ENCODE measurements at regions not wholly inside any gene's neighbourhood (a gene's known extent, or its start where the extent isn't known, plus 50 kb on each side); places are given as distances from the start of the nearest gene placed in this dataset.
A peak's percentile ranks its signal among the peaks of the same experiment; 100 is the strongest.

DNA sequence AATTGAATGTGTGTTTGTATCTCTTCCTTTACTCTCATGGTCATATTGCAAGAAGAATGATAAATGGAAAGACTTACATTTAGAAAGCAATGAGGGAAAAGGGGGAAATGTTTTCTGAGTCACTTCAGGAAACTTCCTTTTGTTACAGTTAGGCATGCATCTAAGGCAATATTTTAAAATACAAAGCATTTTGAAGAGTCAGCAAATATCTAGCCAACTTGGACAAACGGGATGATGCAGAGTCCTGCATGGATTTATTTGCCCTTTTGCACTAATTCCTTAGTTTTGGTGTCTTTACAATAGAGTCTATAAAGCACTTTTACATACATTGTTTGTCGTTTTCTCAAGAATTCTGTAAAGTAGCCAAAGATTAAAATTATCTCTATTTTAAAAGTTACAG is 286.2 kb upstream of the UBE2E2 start:
- no peak for DNase-seq (ENCODE audit: low read depth, low spot score)
- H3K4me3 ChIP-seq (ENCODE audit: low read length) = no peak overlapping the region

DNA sequence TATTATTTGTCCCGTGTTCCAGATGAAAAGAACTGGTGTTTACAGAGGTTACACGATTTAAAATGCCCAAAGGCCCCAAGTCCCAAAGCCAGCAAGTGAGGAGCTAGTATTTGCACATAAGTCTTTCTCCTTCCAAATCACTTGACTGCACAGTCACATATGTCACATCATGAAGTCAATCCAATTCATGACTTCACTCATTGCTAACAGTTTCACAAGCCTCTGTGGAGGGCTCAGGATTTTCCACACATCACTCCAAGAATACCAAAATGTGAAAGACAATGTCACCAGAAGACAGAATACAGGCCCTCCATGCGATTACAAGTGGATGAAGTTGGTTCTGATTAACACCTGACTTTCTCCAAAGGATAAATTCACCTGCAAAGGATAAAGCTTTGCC is 283.1 kb upstream of the UBE2E2 start:
- no peak overlapping the region for H3K4me3 ChIP-seq (ENCODE audit: low read length)
- DNase-seq (ENCODE audit: low read depth, low spot score) = no peak

DNA sequence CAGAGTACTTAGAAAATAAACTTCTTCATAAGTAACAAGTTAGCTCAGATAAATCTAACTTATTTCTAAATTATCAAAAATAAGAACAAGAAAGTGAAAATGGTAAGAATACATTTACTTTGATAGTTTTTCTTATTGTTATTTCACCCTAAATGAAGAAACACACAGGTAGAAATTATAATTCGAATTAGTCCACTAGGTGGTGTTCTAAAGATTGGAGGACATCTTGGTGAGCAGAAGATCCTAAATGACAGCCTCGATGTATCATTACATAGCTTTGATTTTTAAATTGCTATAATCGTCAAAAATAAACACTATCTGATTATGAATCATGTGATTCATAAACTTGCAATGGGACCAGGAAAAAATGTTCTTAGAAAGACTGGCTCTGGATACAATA is 280.8 kb upstream of the UBE2E2 start:
- DNase-seq (ENCODE audit: low read depth, low spot score) = peak; percentile 34
- H3K4me3 ChIP-seq (ENCODE audit: low read length) = no peak overlapping the region

GRCh38 chr3:22923711-22924110 is 279.4 kb upstream of the UBE2E2 start:
- no peak for DNase-seq (ENCODE audit: low read depth, low spot score)
- no peak overlapping the region for H3K4me3 ChIP-seq (ENCODE audit: low read length)

DNA sequence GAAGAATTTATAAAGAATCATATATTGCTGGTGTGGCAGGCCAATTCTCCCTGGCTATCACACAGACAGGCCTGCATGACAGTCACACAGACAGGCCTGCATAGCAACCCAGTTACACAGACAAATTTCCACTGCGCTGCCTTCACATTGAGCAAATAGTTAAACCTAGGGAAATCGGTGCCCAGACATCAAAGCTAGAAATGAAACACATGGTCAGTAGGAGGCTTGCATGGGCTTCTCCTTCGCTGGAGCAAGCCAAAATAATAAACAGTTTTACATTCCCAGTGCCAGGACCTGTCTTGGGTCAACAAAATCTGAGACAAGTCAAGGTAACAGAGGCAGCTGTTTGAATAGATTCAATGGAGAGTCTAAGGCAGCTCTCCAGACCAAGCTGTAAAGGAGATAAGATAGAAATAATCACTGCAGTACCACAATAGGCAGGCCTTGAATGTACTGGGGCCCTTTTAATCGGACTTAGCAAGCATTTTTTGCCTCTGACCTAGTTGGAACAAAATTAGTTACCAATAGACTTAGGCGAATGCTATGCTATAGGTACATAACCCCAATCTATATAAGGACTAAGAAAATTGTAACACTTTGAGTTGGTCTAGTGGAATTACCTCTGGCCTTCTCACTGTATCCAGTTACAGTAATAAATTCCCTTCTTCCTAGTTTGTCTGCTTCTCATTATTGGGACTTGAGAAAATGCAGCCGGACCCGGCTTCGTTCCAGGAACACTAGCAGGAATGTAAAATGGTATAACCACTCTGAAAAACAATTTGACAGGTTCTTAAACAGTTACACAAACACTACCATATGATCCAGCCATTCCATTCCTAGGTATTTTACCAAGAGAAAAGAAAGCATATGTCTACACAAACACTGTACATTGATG is 274.7 kb upstream of the UBE2E2 start:
- no peak overlapping the region for H3K4me3 ChIP-seq (ENCODE audit: low read length)
- no peak for DNase-seq (ENCODE audit: low read depth, low spot score)

GRCh38 chr3:22933051-22933840 is 269.9 kb upstream of the UBE2E2 start:
- DNase-seq (ENCODE audit: low read depth, low spot score) = no peak
- H3K4me3 ChIP-seq (ENCODE audit: low read length) = no peak overlapping the region

- H3K4me3 ChIP-seq (ENCODE audit: low read length) = no peak overlapping the region
- DNase-seq (ENCODE audit: low read depth, low spot score) = no peak
These were observed 269.3 kb upstream of the UBE2E2 start for GRCh38 chr3:22933841-22934116.

DNA sequence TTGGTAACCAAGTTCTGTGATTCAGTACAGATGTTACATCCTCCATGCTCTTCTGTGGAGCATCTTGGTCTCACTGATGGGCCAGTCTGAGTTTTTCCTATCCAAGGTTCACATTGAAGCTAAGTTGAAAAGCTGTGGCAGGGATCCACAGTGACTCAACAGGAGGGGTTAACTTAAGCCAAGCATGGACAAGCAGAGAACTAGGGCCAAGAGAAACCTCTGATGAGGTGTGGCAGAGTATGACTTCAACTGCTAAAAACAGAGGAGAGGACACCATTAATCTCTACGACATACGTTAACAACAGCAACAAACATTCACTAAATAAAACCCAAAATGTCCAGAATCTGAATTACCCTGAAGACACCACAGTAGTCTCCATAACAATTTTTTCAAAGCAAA is 268.1 kb upstream of the UBE2E2 start:
- DNase-seq (ENCODE audit: low read depth, low spot score) = no peak
- no peak overlapping the region for H3K4me3 ChIP-seq (ENCODE audit: low read length)

DNA sequence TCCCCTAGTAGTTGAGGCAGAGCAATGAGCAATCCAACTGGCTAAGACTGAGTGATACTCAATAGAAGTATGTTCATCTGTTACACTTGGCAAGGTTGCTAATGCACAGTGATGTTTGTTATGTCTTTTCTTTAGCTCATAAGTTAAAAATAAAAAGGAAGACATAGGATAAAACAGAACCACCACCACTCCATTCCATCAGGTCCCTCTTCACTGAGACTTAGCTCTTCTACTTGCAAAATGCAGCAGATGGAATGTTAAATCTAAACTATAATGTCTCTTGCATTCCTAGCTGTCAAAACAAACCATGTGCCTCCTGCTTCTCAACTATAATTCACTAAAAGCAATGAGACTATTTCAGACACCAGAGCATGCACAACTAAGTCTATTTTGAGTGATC is 265.6 kb upstream of the UBE2E2 start:
- H3K4me3 ChIP-seq (ENCODE audit: low read length) = no peak overlapping the region
- no peak for DNase-seq (ENCODE audit: low read depth, low spot score)

DNA sequence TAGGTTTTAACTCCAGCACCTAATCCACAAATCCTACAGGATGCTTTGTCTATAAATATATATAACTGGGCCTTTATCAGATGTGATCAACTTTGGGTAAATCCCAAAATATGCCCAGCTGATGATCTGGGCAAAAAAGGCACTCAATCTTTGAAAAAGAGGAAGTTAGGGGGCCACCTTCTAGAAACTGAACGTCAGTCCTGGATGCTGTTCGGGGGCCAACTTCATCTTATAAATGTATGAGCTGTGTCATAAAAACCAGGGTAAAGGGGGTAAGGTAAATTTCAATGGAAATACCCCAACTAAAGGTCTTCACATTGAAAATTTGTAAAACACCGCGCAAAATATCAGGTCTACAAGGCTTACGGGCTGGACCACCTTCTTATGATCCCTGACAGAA is 264.4 kb upstream of the UBE2E2 start:
- no peak overlapping the region for H3K4me3 ChIP-seq (ENCODE audit: low read length)
- no peak for DNase-seq (ENCODE audit: low read depth, low spot score)

DNA sequence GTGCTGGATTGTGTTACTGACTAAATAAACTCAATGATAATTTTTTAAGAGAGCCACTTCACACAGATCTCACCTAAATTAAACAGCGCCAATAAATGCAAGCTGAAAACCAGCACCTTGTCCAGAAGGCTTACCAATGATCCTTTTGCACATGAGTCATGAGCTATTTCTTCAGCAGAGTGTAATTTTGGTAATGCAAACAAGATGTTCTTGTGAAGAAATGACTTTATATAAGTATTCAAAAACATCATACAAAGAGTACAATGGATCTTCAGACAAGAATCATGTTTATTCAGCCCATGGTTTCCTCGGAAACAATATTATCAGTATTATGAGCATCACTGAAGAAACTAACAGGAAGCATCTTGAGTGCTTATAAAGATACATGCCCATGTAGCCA is 263.8 kb upstream of the UBE2E2 start:
- DNase-seq (ENCODE audit: low read depth, low spot score) = no peak
- H3K4me3 ChIP-seq (ENCODE audit: low read length) = no peak overlapping the region

- H3K4me3 ChIP-seq (ENCODE audit: low read length) = no peak overlapping the region
- no peak for DNase-seq (ENCODE audit: low read depth, low spot score)
These were observed 262.8 kb upstream of the UBE2E2 start for GRCh38 chr3:22940285-22940684.

DNA sequence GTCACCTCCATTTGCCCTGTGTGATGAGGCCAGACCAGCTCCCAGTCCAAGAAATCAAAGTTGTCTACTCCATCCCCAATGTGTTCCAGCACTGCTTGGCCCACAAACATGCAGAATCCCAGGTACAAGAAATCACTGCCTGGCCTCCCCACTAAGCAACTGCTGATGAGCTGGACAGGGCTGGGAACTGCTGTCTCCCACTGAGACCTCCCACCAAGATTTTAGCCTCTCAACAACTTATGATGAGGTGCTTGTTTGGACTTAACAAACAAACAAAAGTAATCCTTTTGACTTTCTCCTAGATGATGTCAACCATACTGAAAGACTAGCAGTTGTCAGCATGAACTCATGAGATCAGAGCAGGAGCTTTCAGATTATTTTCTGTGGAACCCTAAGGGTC is 260.1 kb upstream of the UBE2E2 start:
- no peak for DNase-seq (ENCODE audit: low read depth, low spot score)
- no peak overlapping the region for H3K4me3 ChIP-seq (ENCODE audit: low read length)

GRCh38 chr3:22947851-22948250 is 255.3 kb upstream of the UBE2E2 start:
- DNase-seq (ENCODE audit: low read depth, low spot score) = no peak
- H3K4me3 ChIP-seq (ENCODE audit: low read length) = no peak overlapping the region

GRCh38 chr3:22951910-22952309 is 251.2 kb upstream of the UBE2E2 start:
- no peak for DNase-seq (ENCODE audit: low read depth, low spot score)
- no peak overlapping the region for H3K4me3 ChIP-seq (ENCODE audit: low read length)

DNA sequence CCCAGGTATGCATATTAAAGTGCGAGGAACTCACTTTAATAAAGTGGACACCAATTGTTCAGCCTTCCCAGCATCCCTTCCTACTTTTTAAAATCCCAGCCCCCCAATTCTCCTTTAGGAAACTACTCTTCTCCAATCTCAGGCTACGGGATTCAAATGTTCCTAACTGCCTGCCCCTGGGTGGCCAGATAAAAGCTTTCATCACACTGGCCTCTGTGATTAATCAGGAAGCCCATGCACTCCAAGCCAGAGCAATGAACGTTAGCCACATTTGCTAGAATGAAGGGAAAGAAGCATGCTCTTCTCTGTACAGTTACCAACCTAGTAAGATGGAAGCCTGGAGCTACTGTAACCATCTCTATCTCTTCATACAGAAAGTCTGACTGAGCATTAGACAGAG is 250.3 kb upstream of the UBE2E2 start:
- no peak for DNase-seq (ENCODE audit: low read depth, low spot score)
- no peak overlapping the region for H3K4me3 ChIP-seq (ENCODE audit: low read length)

GRCh38 chr3:22959593-22959992 is 243.5 kb upstream of the UBE2E2 start:
- no peak overlapping the region for H3K4me3 ChIP-seq (ENCODE audit: low read length)

DNA sequence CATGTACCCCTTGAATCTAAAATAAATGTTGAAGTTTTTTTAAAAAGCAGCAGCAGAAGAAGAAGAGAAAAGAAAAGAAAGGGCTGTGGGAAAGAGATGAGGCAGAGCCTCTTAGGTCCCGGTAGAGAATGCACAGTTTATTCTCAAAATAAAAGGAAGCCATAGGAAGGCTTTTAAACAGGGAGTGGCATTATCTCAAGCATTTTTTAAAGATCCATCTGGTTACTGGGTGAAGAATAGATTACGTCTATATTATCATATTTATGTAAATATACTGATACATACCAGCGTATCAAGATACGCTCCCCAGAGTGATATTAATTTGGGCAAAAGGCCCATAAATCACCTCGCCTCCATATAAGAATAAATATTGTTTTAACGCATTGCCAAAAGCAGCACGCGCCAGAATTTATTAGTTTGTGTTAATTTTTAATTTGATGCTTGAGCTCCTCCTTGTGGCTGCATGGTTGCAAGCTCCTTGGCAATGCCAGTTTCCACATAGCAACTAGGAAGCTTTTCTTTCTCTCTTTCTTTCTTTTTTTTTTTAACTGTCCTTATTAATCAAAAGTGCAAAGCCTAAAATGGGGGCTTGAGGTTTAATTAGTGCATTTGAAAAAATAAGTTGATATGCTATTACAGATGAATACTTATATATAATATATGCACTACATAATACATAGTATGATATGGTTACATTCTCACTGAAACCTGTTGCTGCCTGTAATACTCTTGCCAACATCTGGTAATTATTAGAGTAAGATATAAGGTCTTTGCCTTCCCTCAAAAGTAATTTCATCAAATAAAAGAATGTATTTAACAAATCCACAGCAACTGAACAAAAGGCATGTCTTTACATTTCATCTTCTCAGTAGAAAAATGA is 242.8 kb upstream of the UBE2E2 start:
- peak; percentile 18 for DNase-seq (ENCODE audit: low read depth, low spot score)
- H3K4me3 ChIP-seq (ENCODE audit: low read length) = no peak overlapping the region

More at GRCh38 chr3:22959593-22959992, 243.5 kb upstream of the UBE2E2 start:
- no peak for DNase-seq (ENCODE audit: low read depth, low spot score)

DNA sequence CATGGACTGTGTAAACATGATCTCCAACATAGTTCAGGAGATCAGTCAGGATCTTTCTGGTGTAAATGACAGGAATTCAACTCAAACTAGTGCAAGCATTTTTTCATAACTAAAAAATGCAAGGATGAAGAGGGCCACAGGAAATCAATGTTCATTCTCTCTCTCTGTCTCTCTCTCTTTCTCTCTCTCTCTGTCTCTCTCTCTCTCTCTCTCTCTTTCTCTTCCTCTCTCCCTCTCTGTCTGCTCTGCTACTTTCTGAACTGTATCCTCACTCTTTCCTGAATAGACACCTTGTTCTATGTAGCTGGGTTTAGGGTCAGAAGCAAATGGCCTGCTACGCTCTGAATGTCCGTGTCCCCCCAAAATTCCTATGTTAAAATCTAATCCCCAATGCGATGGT is 240.9 kb upstream of the UBE2E2 start:
- H3K4me3 ChIP-seq (ENCODE audit: low read length) = no peak overlapping the region
- no peak for DNase-seq (ENCODE audit: low read depth, low spot score)

GRCh38 chr3:22966349-22966748 is 236.8 kb upstream of the UBE2E2 start:
- H3K4me3 ChIP-seq (ENCODE audit: low read length) = no peak overlapping the region
- no peak for DNase-seq (ENCODE audit: low read depth, low spot score)

All from Jurkat, Clone E6-1 (cell line).